A549 (cell line): ENCODE measurements at regions not wholly inside any gene's neighbourhood (a gene's known extent, or its start where the extent isn't known, plus 50 kb on each side); places are given as distances from the start of the nearest gene placed in this dataset.

Experiments used
- ATAC-seq, 2 experiments: fragments of 200-7000 bp in 1 of 2; fragments of >200 bp in 1 of 2; cut with Nextera tagmentation in 1 of 2; cut with Tn5 transposase in 1 of 2; 3 replicates each; pipeline versions ENCODE4 v1.8.0 to v1.9.1; 2018 to 2020; ENCODE audit warnings: mild to moderate bottlenecking in 1 of 2, moderate library complexity in 1 of 2
- CTCF ChIA-PET: fragments of 300-600 bp; sonication (Branson Sonifier 250); formaldehyde crosslinking; extraction: SDS; loops from one replicate; lab custom pipeline; 2021; ENCODE audit warnings: antibody characterized with exemption, inconsistent platforms; lab: Yijun Ruan, JAX
- POLR2A ChIA-PET: fragments of 350-600 bp; formaldehyde crosslinking; extraction: SDS; loops from one replicate; lab custom pipeline; 2021; ENCODE audit warnings: antibody characterized with exemption, inconsistent platforms; lab: Yijun Ruan, JAX
- DNase-seq, 2 experiments: peaks; one replicate each; pipeline versions ENCODE4 v3.0.0 to v3.0.0-alpha.2; 2011 to 2016; ENCODE audit warnings: low read depth in 1 of 2, low spot score in 1 of 2
- FAIRE-seq: peaks from 2 replicates; lab custom pipeline; 2011; peaks lifted over from hg19 to GRCh38; lab: Jason Lieb, UNC
- H3K27ac ChIP-seq, 2 experiments: fragments of >200 bp; sonication (Bioruptor Twin); formaldehyde crosslinking; 3 replicates each; pipeline ENCODE4 v1.5.1; 2016 to 2017
- H3K4me1 ChIP-seq: fragments of >200 bp; sonication (Bioruptor Twin); formaldehyde crosslinking; 3 replicates; pipeline ENCODE4 v1.6.1; 2016
- H3K4me2 ChIP-seq: fragments of >200 bp; sonication (Bioruptor Twin); formaldehyde crosslinking; 3 replicates; pipeline ENCODE4 v1.6.1; 2016
- H3K4me3 ChIP-seq: fragments of >200 bp; sonication (Bioruptor Twin); formaldehyde crosslinking; 3 replicates; pipeline ENCODE4 v1.5.1; 2016
- H3K9me3 ChIP-seq: fragments of >200 bp; sonication (Bioruptor Twin); formaldehyde crosslinking; 3 replicates; pipeline ENCODE4 v1.6.1; 2016
- CBX2 ChIP-seq: fragments of 200-600 bp; sonication (generic); IDR thresholded peaks from 2 replicates; pipeline ENCODE4 v1.6.1; 2016; ENCODE audit warnings: low read depth, mild to moderate bottlenecking, borderline replicate concordance
- CBX8 ChIP-seq: fragments of 200-600 bp; sonication (generic); IDR thresholded peaks from 2 replicates; pipeline ENCODE4 v1.6.1; 2016
- CHD2 ChIP-seq: fragments of 150-350 bp; IDR thresholded peaks from 2 replicates; pipeline ENCODE4 v1.6.1; 2014; ENCODE audit warnings: low read length; ENCODE audit not compliant: partially characterized antibody
- CHD4 ChIP-seq: fragments of 200-600 bp; sonication (generic); IDR thresholded peaks from 2 replicates; pipeline ENCODE4 v1.6.1; 2016; ENCODE audit warnings: antibody characterized with exemption, mild to moderate bottlenecking, borderline replicate concordance
- EHMT2 ChIP-seq: fragments of 200-600 bp; sonication (generic); IDR thresholded peaks from 2 replicates; pipeline ENCODE4 v1.6.1; 2016; ENCODE audit warnings: antibody characterized with exemption, low read depth, mild to moderate bottlenecking, moderate library complexity
- ELK1 ChIP-seq: fragments of 150-350 bp; IDR thresholded peaks from 2 replicates; pipeline ENCODE4 v1.6.1; 2014; ENCODE audit warnings: low read depth, mild to moderate bottlenecking, low read length
- ESRRA ChIP-seq: fragments of 150-350 bp; IDR thresholded peaks from 2 replicates; pipeline ENCODE4 v1.6.1; 2014; ENCODE audit warnings: mild to moderate bottlenecking, low read length, borderline replicate concordance
- HES2 ChIP-seq: fragments of >200 bp; sonication (Bioruptor Twin); formaldehyde crosslinking; IDR thresholded peaks from 2 replicates; pipeline ENCODE4 v1.6.1; 2016
- HEYL ChIP-seq: fragments of 250-450 bp; sonication (Bioruptor Pico); IDR thresholded peaks from 2 replicates; pipeline ENCODE4 v1.8.0; 2021; ENCODE audit warnings: mild to moderate bottlenecking, moderate library complexity
- HOXB5 ChIP-seq: fragments of 250-450 bp; sonication (Bioruptor Pico); IDR thresholded peaks from 2 replicates; pipeline ENCODE4 v1.5.0; 2020; ENCODE audit warnings: mild to moderate bottlenecking, moderate library complexity
- KDM5A ChIP-seq: fragments of 200-600 bp; sonication (generic); IDR thresholded peaks from 2 replicates; pipeline ENCODE4 v1.6.1; 2016; ENCODE audit warnings: antibody characterized with exemption, mild to moderate bottlenecking
- MAFK ChIP-seq: fragments of 450-650 bp; IDR thresholded peaks from 2 replicates; pipeline ENCODE4 v1.6.1; 2014; ENCODE audit not compliant: partially characterized antibody
- MAX ChIP-seq: IDR thresholded peaks from 2 replicates; pipeline ENCODE4 v1.6.1; 2012
- MYC ChIP-seq: IDR thresholded peaks from 2 replicates; pipeline ENCODE4 v1.6.1; 2012; ENCODE audit warnings: mild to moderate bottlenecking, inconsistent platforms, low read length, improper control_type of control experiment, borderline replicate concordance
- NFE2L2 ChIP-seq: fragments of 150-350 bp; conservative IDR thresholded peaks from 2 replicates; pipeline ENCODE4 v1.6.1; 2014; ENCODE audit warnings: low read length
- NPAS2 ChIP-seq: fragments of 250-450 bp; sonication (Bioruptor Pico); IDR thresholded peaks from 2 replicates; pipeline ENCODE4 v1.8.0; 2022; ENCODE audit warnings: mild to moderate bottlenecking, moderate library complexity, borderline replicate concordance
- NR3C1 ChIP-seq: fragments of >200 bp; sonication (Bioruptor Twin); formaldehyde crosslinking; IDR thresholded peaks from 3 replicates; pipeline ENCODE4 v1.6.1; 2017
- POLR2A ChIP-seq: IDR thresholded peaks from 2 replicates; pipeline ENCODE4 v1.6.1; 2012; ENCODE audit warnings: mild to moderate bottlenecking, low read length
- POLR2AphosphoS2 ChIP-seq: conservative IDR thresholded peaks from 2 replicates; pipeline ENCODE4 v1.6.1; 2012; ENCODE audit warnings: low read length, improper control_type of control experiment, inconsistent platforms
- RAD21 ChIP-seq, 2 experiments: fragments of >200 bp in 1 of 2; sonication (Bioruptor Twin) in 1 of 2; formaldehyde crosslinking in 1 of 2; IDR thresholded peaks in 1 of 2; conservative IDR thresholded peaks in 1 of 2; 2 replicates in 1 of 2; 3 replicates in 1 of 2; pipeline ENCODE4 v1.6.1; 2012 to 2018; ENCODE audit warnings: inconsistent platforms in 1 of 2
- REST ChIP-seq: fragments of 200-600 bp; sonication (generic); IDR thresholded peaks from 2 replicates; pipeline ENCODE4 v1.6.1; 2016; ENCODE audit warnings: antibody characterized with exemption, mild to moderate bottlenecking, moderate library complexity
- RNF2 ChIP-seq: fragments of 200-600 bp; sonication (generic); IDR thresholded peaks from 2 replicates; pipeline ENCODE4 v1.6.1; 2016; ENCODE audit warnings: low read depth, mild to moderate bottlenecking, antibody characterized with exemption, moderate library complexity, borderline replicate concordance
- TFCP2L1 ChIP-seq: fragments of 250-450 bp; sonication (Bioruptor Pico); IDR thresholded peaks from 2 replicates; pipeline ENCODE4 v1.5.0; 2021; ENCODE audit warnings: mild to moderate bottlenecking
- USF2 ChIP-seq: fragments of 450-650 bp; IDR thresholded peaks from 2 replicates; pipeline ENCODE4 v1.6.1; 2014; ENCODE audit warnings: antibody characterized with exemption
- ZFP36 ChIP-seq: fragments of 450-650 bp; IDR thresholded peaks from 2 replicates; pipeline ENCODE4 v1.6.1; 2014; ENCODE audit warnings: borderline replicate concordance; ENCODE audit not compliant: partially characterized antibody
- ZNF302 ChIP-seq: fragments of 250-450 bp; sonication (Bioruptor Pico); IDR thresholded peaks from 2 replicates; pipeline ENCODE4 v1.9.0; 2021; ENCODE audit warnings: inconsistent platforms, mild to moderate bottlenecking, moderate library complexity
- WGBS: methylation state at CpG from one replicate; pipeline ENCODE4 v1.1.6; 2017; ENCODE audit errors: missing lambda C conversion rate; 5-methylcytosine and 5-hydroxymethylcytosine counted together

- TF ChIP-seq USF2, result no peak
- no peak for TF ChIP-seq HEYL (CRISPR knock-in tag)
- no peak for TF ChIP-seq EHMT2
- no peak for TF ChIP-seq CHD4
- TF ChIP-seq HOXB5, result no peak
- no peak for TF ChIP-seq ELK1
Observed at GRCh38 chr4:63232058-63232457, 1177.2 kb downstream of the TECRL start (continued).

- no peak for DNase-seq
- TF ChIP-seq ESRRA (no peak), MYC (no peak), HES2 (no peak), CBX8 (no peak), ZFP36 (no peak), CBX2 (no peak), RAD21 (conservative IDR thresholded peaks at IDR 0.05 in 1 of 2, IDR thresholded peaks at IDR 0.05 in 1 of 2) (no peak), ELK1 (no peak), MAX (no peak), TFCP2L1 (CRISPR knock-in tag) (no peak), MAFK (no peak), KDM5A (no peak), CHD2 (no peak), POLR2A (no peak), POLR2AphosphoS2 (no peak), NR3C1 (no peak), ZNF302 (no peak)
- POLR2A ChIA-PET, result no interaction called here
- FAIRE-seq, result no peak
- Histone ChIP-seq H3K27ac (no peak overlapping the region), H3K4me2 (no peak overlapping the region), H3K4me1 (no peaks in the 10 kb centered on the region), H3K4me3 (no peak overlapping the region), H3K9me3 (no peaks in the 10 kb centered on the region)
- ATAC-seq, result no peak
- CTCF ChIA-PET, result no interaction called here
- WGBS, result 0% methylated on average over 1 of the region's 1 CpG
Observed at GRCh38 chr4:63226229-63226628, 1183.0 kb downstream of the TECRL start.

- Histone ChIP-seq H3K4me2 (no peak overlapping the region), H3K27ac (no peak overlapping the region), H3K4me3 (no peak overlapping the region), H3K9me3 (no peaks in the 10 kb centered on the region), H3K4me1 (no peaks in the 10 kb centered on the region)
- 26% methylated on average over 3 of the region's 3 CpGs for WGBS
- DNase-seq, result no peak
- no peak for FAIRE-seq
- ChIA-PET CTCF (no interaction called here), POLR2A (no interaction called here)
- no peak for ATAC-seq
- TF ChIP-seq RNF2 (no peak), MYC (no peak), CHD2 (no peak), RAD21 (conservative IDR thresholded peaks at IDR 0.05 in 1 of 2, IDR thresholded peaks at IDR 0.05 in 1 of 2) (no peak), MAX (no peak), NPAS2 (CRISPR knock-in tag) (no peak), REST (no peak), NFE2L2 (no peak), CHD4 (no peak), MAFK (no peak)
Observed at GRCh38 chr4:63222466-63222865, 1186.8 kb downstream of the TECRL start.
